Peyer's patch (tissue), 4 donors: ENCODE measurements at regions not wholly inside any gene's neighbourhood (a gene's known extent, or its start where the extent isn't known, plus 50 kb on each side); places are given as distances from the start of the nearest gene placed in this dataset.

ENCODE experiments used
- DNase-seq, 3 donors: peaks; one replicate each; pipeline ENCODE4 v3.0.0-alpha.2; 2017 to 2019
- H3K27ac ChIP-seq, 4 donors: fragments of 200-600 bp; sonication (generic); one replicate each; pipeline ENCODE4 v1.5.1; 2016 to 2019
- H3K27me3 ChIP-seq, 2 donors: fragments of 200-600 bp; sonication (generic); one replicate each; pipeline ENCODE4 v1.5.1; 2019
- H3K36me3 ChIP-seq, 3 donors: fragments of 200-600 bp; sonication (generic); one replicate each; pipeline ENCODE4 v1.5.1; 2016 to 2019
- H3K4me1 ChIP-seq, 4 donors: fragments of 200-600 bp; sonication (generic); one replicate each; pipeline ENCODE4 v1.5.1; 2016 to 2019
- H3K4me3 ChIP-seq, 4 donors: fragments of 200-600 bp; sonication (generic); 1 replicate in 3 of 4; 2 replicates in 1 of 4; pipeline ENCODE4 v1.5.1; 2016 to 2019; ENCODE audit warnings: mild to moderate bottlenecking in 1 of 4
- H3K9me3 ChIP-seq, 4 donors: fragments of 200-600 bp; sonication (generic); one replicate each; pipeline ENCODE4 v1.5.1; 2016 to 2019; ENCODE audit warnings: mild to moderate bottlenecking in 1 of 4
- POLR2A ChIP-seq, 2 donors: fragments of 450-650 bp; IDR thresholded peaks; one replicate each; pipeline ENCODE4 v1.5.1; 2017; ENCODE audit warnings: antibody characterized with exemption in 2 of 2, mild to moderate bottlenecking in 2 of 2, moderate library complexity in 2 of 2
- TF ChIP-seq, protein P1 (sequence below), 6 experiments: fragments of 450-650 bp in 4 of 6; fragments of 200-600 bp in 2 of 6; sonication (generic) in 1 of 6; IDR thresholded peaks; one replicate each; pipeline ENCODE4 v1.5.1; 2017 to 2019; ENCODE audit warnings: antibody characterized with exemption in 6 of 6, mild to moderate bottlenecking in 3 of 6, moderate library complexity in 1 of 6

DNA sequence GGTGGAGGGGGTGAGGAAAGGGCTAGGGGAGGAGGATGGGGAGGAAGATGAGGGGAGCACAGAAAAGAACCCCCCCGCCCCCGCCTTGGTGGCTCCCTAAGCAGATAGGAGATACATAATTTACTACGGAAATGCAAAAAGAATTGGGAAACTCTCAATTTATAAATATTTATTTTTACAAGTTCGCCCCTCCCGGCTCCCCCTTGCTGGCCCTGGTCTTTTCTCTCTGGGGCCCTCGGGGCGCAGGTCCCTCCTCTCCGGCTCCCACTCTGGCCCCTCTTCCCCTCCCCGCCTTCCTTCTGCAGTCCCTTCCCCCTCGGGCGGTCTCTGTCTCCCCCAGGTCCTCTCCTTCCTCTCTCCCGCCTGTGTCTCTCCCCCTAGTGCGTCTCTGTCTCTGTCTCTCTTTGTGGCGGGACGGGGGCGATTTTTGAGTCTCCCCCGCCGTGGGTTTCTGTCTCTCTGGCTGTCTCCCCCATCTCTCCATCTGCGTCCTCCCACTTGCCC, 173.6 kb upstream of the IER5L start:
- DNase-seq: no peak
- Histone ChIP-seq H3K9me3 (no peaks in the 10 kb centered on the region), H3K4me1 (peaks cover 0 to 18% (median 4%) of the 10 kb centered on the region in 4 donors), H3K27ac (peak overlapping the region; percentile 62 to 80 (median 70)), H3K4me3 (peak overlapping the region; percentile 10 to 52 (median 34)), H3K36me3 (no peaks in the 10 kb centered on the region), H3K27me3 (peaks cover 0 to 8% of the 10 kb centered on the region in 2 donors)
- TF ChIP-seq, protein P1, sequence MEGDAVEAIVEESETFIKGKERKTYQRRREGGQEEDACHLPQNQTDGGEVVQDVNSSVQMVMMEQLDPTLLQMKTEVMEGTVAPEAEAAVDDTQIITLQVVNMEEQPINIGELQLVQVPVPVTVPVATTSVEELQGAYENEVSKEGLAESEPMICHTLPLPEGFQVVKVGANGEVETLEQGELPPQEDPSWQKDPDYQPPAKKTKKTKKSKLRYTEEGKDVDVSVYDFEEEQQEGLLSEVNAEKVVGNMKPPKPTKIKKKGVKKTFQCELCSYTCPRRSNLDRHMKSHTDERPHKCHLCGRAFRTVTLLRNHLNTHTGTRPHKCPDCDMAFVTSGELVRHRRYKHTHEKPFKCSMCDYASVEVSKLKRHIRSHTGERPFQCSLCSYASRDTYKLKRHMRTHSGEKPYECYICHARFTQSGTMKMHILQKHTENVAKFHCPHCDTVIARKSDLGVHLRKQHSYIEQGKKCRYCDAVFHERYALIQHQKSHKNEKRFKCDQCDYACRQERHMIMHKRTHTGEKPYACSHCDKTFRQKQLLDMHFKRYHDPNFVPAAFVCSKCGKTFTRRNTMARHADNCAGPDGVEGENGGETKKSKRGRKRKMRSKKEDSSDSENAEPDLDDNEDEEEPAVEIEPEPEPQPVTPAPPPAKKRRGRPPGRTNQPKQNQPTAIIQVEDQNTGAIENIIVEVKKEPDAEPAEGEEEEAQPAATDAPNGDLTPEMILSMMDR (IDR thresholded peaks at IDR 0.05): no peak
- TF ChIP-seq POLR2A (IDR thresholded peaks at IDR 0.05): no peak

GRCh38 chr9:129351058-129351641, 173.1 kb upstream of the IER5L start:
- no peak for DNase-seq
- H3K27ac ChIP-seq: peak overlapping the region; percentile 49 to 80 (median 68)

DNA sequence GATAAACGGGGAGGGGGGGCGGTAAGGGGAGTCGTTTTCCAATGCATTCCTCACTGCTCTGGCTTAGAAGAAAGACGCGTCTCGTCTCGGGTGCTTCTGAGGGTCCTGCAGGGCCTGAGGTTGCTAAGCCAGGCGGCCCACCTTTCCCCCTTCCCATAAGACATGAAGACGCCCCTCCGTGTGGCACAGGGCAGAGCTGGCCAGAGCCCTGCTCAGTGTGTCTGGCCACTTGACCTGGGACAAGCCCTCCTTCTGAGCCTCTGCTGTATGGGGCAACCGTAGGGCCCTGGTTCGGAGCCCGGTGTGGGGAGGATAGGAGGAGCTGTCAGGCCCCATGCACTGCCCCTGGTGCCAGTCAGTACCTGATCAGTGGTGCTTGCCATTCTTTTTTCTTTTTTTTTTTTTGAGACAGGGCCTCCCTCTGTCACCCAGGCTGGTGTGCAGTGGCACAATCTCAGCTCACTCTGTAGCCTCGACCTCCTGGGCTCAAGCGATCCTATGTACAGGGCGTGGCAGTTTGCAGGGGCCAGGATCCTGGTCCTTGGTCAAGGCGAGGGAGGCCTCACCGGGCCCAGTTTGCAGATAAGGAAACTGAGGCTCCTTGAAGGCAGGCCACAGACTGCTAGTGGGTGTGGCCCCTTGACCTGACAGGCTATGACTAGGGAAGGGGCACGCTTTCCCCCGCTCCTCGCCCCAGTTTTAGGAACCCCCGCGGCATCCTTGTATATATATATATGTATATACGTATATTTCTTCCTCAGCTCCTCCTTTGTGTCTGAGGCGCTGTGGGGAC, 172.3 kb upstream of the IER5L start:
- Histone ChIP-seq H3K4me1 (peaks cover 0 to 18% (median 4%) of the 10 kb centered on the region in 4 donors), H3K4me3 (no peak overlapping the region), H3K9me3 (no peaks in the 10 kb centered on the region), H3K27ac (peak overlapping the region in 1 of 4 donors; percentile 80), H3K27me3 (peaks cover 0 to 8% of the 10 kb centered on the region in 2 donors), H3K36me3 (no peaks in the 10 kb centered on the region)
- DNase-seq: no peak
- no peak for TF ChIP-seq POLR2A (IDR thresholded peaks at IDR 0.05)
- TF ChIP-seq, protein P1 (IDR thresholded peaks at IDR 0.05): no peak

More at GRCh38 chr9:129351058-129351641, 173.1 kb upstream of the IER5L start:
- Histone ChIP-seq H3K27me3 (peaks cover 0 to 8% of the 10 kb centered on the region in 2 donors), H3K4me3 (no peak overlapping the region), H3K4me1 (peaks cover 0 to 18% (median 4%) of the 10 kb centered on the region in 4 donors), H3K36me3 (no peaks in the 10 kb centered on the region), H3K9me3 (no peaks in the 10 kb centered on the region)
- no peak for TF ChIP-seq POLR2A (IDR thresholded peaks at IDR 0.05)
- TF ChIP-seq, protein P1 (IDR thresholded peaks at IDR 0.05): no peak

- Histone ChIP-seq H3K9me3 (no peaks in the 10 kb centered on the region), H3K36me3 (no peaks in the 10 kb centered on the region), H3K27ac (no peak overlapping the region), H3K27me3 (peaks cover 0 to 8% of the 10 kb centered on the region in 2 donors), H3K4me3 (no peak overlapping the region), H3K4me1 (peaks cover 0 to 18% (median 4%) of the 10 kb centered on the region in 4 donors)
- TF ChIP-seq, protein P1 (IDR thresholded peaks at IDR 0.05): no peak
- TF ChIP-seq POLR2A (IDR thresholded peaks at IDR 0.05): no peak
- no peak for DNase-seq
Observed at GRCh38 chr9:129349665-129349947, 171.5 kb upstream of the IER5L start.

- no peak for DNase-seq
- Histone ChIP-seq H3K4me1 (peaks cover 0 to 18% (median 4%) of the 10 kb centered on the region in 4 donors), H3K36me3 (no peaks in the 10 kb centered on the region), H3K9me3 (no peaks in the 10 kb centered on the region), H3K4me3 (no peak overlapping the region), H3K27me3 (peaks cover 0 to 8% of the 10 kb centered on the region in 2 donors), H3K27ac (no peak overlapping the region)
- TF ChIP-seq POLR2A (IDR thresholded peaks at IDR 0.05): no peak
- TF ChIP-seq, protein P1 (IDR thresholded peaks at IDR 0.05): no peak
Observed at GRCh38 chr9:129348890-129349664, 171.0 kb upstream of the IER5L start.
